HTR-8/SVneo (cell line): ENCODE measurements at regions not wholly inside any gene's neighbourhood (a gene's known extent, or its start where the extent isn't known, plus 50 kb on each side); places are given as distances from the start of the nearest gene placed in this dataset.
A peak's percentile ranks its signal among the peaks of the same experiment; 100 is the strongest.
"Not testable (repeated sequence)": the region's sequence is repeated elsewhere in the genome, so short reads cannot be mapped to it uniquely, and the experiment has no call there.

ENCODE experiments used
- DNase-seq: peaks from one replicate; pipeline ENCODE4 v3.0.0; 2011; ENCODE audit warnings: low spot score, mixed read lengths; ENCODE audit not compliant: insufficient read length
- FAIRE-seq: peaks from 2 replicates; lab custom pipeline; 2011; peaks lifted over from hg19 to GRCh38; lab: Jason Lieb, UNC

DNA sequence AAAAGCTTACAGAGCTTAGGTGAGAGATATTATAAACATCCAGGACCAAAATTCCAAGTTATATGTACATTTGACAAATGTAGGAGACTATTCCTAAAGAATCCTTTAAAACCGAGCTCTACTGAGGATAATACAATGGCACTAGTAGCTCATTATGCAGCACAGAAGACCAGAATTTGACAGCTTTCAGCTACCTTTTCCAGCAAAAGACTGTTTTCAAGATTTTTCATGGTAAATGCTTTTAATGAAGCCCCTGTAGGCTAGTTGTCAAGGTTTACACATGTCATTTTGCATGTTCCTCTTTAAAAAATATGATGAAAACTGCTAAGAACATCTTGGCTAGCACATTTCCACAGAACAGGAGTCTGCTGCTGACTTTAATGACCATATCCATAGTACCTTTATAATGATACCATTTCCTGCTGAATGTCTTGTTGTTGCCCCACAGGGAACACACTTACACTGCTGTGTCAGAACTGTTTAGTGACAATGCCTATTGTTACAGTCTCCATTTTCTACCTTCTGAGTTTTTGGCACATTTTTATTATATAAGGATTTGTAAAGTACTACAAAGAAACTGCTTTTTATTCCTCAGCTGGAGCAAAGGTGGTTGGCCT lies 1382.3 kb downstream of the RAPGEF2 start:
- DNase-seq (no peak), FAIRE-seq (no peak)

- no peak for DNase-seq
- no peak for FAIRE-seq
Observed at GRCh38 chr4:160492181-160492580, 1389.3 kb downstream of the RAPGEF2 start.

GRCh38 chr4:160493206-160493605 lies 1390.3 kb downstream of the RAPGEF2 start:
- DNase-seq (no peak), FAIRE-seq (no peak)

DNA sequence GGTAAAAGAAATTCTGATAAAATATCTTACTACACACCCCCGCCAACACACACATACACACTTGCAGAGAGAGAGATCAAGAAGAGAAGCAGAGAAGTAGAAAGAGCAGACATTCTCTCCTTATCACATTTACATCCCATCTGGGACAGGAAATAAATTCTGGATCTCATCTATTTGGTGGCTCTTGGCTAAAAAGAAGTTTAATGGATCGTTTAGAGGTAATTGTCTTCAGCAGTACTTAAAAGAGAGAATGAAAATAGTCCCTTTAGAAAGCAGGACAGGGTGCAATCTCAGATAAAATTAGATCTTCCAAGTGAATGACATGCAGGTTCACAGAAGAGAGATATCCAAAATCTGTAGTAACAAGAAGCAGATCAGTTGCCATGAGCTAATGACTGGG lies 1392.5 kb downstream of the RAPGEF2 start:
- DNase-seq (no peak), FAIRE-seq (no peak)

GRCh38 chr4:160498211-160498610 lies 1395.3 kb downstream of the RAPGEF2 start:
- no peak for DNase-seq
- no peak for FAIRE-seq

- FAIRE-seq, result no peak
- DNase-seq, result no peak
Observed at GRCh38 chr4:160505724-160506123, 1402.8 kb downstream of the RAPGEF2 start.

- FAIRE-seq (no peak), DNase-seq (peak; percentile 4)
Observed at GRCh38 chr4:160510928-160511327, 1408.0 kb downstream of the RAPGEF2 start.

DNA sequence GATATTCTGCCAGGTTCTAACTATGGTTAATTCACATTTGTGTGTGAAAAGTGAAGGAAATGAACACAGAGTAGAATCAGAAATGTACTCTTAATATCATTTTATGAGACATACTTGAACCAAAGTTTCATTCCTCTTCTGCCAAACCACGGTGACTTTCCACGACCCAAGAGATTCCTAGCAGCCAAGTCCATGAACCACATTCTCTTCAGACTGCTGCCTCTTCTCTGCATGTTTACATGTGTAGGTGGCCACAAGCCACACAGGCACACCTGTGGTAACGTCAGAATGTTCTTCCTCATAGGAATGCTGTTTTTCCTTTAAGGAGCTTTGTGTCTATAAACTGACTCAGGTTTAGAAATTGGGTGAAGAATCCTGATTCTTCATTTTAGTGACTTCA lies 1411.2 kb downstream of the RAPGEF2 start:
- DNase-seq (no peak), FAIRE-seq (no peak)

DNA sequence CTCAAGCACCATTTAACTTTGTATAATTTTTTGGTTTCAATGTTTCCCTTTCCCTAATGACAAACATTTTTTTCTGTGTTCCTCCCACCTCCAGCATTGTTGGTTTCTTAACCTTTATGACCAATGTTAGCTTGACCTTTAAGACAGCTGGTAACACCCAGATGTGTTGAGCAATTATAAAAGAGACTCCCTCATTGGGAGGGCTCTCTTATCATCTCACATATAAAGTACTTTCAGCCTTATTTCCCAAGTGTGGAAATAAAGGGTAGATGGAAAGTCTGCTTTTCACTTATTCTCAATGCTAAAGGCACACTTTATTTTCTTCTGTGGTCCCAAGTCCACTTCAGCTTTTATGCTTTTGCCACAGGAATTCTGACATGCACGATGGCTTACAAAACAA lies 1420.4 kb downstream of the RAPGEF2 start:
- FAIRE-seq (no peak), DNase-seq (no peak)

GRCh38 chr4:160537681-160538080 lies 1434.8 kb downstream of the RAPGEF2 start:
- no peak for DNase-seq
- FAIRE-seq, result no peak

GRCh38 chr4:160546201-160546600 lies 1443.3 kb downstream of the RAPGEF2 start:
- no peak for FAIRE-seq
- DNase-seq, result no peak

DNA sequence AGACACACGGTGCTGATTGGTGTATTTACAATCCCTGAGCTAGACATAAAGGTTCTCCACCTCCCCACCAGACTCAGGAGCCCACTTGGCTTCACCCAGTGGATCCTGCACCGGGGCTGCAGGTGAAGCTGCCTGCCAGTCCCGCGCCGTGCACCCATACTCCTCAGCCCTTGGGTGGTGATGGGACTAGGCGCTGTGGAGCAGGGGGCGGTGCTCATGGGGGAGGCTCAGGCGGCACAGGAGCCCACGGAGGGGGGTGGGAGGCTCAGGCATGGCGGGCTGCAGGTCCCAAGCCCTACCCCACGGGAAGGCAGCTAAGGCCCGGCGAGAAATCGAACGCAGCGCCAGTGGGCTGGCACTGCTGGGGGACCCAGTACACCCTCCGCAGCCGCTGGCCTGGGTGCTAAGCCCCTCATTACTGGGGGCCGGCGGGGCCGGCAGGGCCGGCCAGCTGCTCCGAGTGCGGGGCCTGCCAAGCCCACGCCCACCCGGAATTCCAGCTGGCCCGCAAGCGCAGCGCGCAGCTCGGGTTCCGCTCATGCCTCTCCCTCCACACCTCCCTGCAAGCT lies 1447.2 kb downstream of the RAPGEF2 start:
- not testable (repeated sequence) for FAIRE-seq, DNase-seq

DNA sequence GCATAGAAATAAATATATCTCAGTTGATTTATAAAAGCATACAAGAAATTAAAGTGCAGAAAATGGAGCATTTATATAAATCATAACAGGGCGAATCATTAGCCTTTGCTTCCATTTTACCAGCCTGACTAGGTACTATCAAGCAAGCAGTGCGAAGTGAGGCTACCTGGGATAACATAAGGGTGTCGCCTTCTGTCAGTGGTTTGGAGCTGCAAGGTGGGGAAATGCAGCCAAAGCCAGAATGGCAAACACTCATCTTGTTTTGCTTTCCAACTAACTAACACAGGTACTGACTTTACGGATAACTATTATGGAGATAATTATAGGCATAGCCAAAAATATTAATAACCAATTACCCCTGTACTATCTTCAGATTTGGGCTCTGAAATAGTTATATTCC lies 1459.8 kb downstream of the RAPGEF2 start:
- no peak for DNase-seq
- FAIRE-seq, result no peak

DNA sequence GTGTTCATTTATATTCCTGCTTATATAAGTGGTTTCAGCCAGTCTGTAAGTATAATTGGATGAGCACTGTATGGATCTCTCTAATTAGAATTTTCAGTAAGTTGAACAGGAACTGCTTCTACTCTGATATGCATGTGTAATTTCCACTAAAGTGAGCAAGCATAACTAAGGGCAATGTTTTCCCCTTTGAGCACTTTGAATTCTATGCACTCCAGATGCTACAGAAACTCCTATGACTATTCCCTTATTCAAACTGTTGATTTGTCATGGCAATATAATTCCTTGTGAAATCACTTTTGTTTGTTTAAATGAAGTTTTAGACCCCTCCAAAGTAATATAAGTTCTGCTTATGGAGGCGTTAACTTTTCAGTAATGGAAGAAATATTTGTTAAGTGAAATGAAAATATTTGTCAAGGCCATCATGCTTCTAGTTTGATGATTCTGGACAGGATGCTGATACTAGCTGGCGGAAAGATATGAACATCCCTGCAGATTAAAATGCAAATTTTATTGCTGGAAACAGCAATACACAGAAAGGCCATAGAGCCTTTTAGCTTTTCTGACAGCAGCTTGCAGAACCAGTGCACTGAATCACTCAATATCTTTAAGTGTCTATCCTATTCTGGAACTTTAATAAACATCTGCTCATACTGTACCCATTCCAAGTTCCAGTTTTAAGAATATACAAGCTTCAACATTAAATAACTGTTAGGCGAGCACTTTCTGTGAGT lies 1460.8 kb downstream of the RAPGEF2 start:
- no peak for DNase-seq
- no peak for FAIRE-seq

- FAIRE-seq, result no peak
Observed at GRCh38 chr4:160567634-160568033, 1464.8 kb downstream of the RAPGEF2 start.

DNA sequence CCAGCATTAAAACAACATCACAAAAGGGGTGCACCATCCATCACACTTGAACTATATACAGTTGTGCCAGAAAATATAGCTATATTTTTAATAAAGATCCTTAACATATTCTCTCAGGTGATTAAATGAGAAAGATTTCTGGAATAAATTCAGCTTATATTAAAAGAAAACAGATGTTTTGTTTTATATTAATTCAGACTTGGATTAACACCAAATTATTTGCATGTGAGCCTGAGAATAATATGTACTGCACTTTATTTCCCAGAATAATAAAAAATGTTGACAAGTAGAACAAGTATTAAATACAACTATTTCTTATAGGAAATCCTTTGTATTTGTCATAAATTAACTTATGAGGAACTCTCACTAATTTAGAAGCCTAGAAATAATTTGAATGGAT lies 1467.4 kb downstream of the RAPGEF2 start:
- FAIRE-seq (no peak), DNase-seq (no peak)

More at GRCh38 chr4:160567634-160568033, 1464.8 kb downstream of the RAPGEF2 start:
- no peak for DNase-seq

DNA sequence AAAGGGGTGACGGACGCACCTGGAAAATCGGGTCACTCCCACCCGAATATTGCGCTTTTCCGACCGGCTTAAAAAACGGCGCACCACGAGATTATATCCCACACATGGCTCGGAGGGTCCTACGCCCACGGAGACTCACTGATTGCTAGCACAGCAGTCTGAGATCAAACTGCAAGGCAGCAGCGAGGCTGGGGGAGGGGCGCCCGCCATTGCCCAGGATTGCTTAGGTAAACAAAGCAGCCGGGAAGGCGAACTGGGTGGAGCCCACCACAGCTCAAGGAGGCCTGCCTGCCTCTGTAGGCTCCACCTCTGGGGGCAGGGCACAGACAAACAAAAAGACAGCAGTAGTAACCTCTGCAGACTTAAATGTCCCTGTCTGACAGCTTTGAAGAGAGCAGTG lies 1471.4 kb downstream of the RAPGEF2 start:
- DNase-seq, FAIRE-seq: not testable (repeated sequence)

- FAIRE-seq (no peak), DNase-seq (no peak)
Observed at GRCh38 chr4:160580581-160580980, 1477.7 kb downstream of the RAPGEF2 start.

GRCh38 chr4:160592258-160592657 lies 1489.4 kb downstream of the RAPGEF2 start:
- FAIRE-seq, result no peak
- no peak for DNase-seq

DNA sequence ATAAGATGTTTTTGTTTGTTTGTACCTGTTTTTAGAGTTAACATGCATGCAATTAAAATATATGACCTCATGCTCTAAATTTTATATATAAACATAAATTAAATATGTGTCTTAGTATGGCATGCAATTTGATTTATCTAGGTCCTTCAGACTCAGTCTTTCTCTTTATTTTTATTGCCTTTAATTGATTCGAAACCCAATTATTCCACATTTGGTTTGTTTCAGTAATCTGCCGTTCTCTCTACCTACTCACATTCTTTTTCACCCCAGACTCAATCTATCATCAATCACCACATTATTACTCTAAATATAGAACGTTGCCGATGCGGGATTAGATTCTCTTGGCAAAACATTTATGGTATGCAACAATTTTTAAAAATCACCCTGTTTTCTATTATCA lies 1492.8 kb downstream of the RAPGEF2 start:
- DNase-seq (no peak), FAIRE-seq (no peak)

- DNase-seq, result no peak
- FAIRE-seq, result no peak
Observed at GRCh38 chr4:160604541-160604940, 1501.7 kb downstream of the RAPGEF2 start.

- no peak for FAIRE-seq
Observed at GRCh38 chr4:160611181-160611580, 1508.3 kb downstream of the RAPGEF2 start.

More at GRCh38 chr4:160611181-160611580, 1508.3 kb downstream of the RAPGEF2 start:
- no peak for DNase-seq
